Omental fat pad (tissue), 1 donor: ENCODE measurements at regions not wholly inside any gene's neighbourhood (a gene's known extent, or its start where the extent isn't known, plus 50 kb on each side); places are given as distances from the start of the nearest gene placed in this dataset.
A peak's percentile ranks its signal among the peaks of the same experiment; 100 is the strongest.
"Not testable (repeated sequence)": the region's sequence is repeated elsewhere in the genome, so short reads cannot be mapped to it uniquely, and the experiment has no call there.

Experiments used
- ATAC-seq: fragments of 150-250 bp; one replicate; pipeline ENCODE4 v1.9.1; 2016; ENCODE audit warnings: mild to moderate bottlenecking, moderate library complexity; ENCODE audit not compliant: low FRiP score
- DNase-seq: peaks from one replicate; pipeline ENCODE4 v3.0.0-alpha.2; 2019; ENCODE audit warnings: low spot score

DNA sequence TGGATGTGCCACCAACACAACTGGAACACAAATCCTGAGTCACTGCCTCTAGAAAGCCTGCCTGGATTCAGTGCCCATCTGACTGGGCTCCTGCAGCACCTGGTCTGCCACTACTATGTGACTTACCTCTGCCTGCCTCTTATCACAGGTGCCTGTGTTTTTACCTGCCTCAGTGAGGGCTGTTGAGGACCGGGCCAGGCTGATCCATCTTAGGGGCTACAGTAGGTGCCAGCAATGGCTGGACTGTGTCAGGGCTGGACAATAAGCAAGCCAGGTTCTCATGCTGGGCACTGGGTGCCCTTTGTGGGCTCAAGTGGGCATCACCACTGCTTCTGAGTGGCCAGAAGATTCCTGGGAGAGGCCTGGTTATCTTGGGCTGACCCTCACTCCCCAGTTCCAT is 948.6 kb upstream of the TPTE start:
- not testable (repeated sequence) for DNase-seq, ATAC-seq

GRCh38 chr21:9573528-9573927 is 947.9 kb upstream of the TPTE start:
- not testable (repeated sequence) for ATAC-seq, DNase-seq

DNA sequence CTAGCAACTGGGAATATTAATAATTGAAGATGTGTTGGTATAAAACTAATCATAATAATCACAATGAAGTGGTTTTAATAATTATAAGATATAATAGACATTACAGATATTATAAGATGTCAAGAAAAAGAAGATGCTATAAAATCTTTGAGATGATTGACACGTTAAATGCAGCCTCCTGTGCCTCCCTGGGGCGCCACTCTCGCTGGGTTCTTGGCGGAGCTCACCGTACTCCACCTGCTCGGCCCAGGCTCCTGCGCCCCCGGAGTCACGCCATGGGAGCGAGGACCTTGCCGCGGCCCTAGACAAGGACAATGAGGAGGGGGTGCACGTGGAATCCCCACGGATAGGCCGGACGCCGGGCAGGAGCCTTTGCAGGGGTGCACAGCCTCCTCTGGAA is 942.1 kb upstream of the TPTE start:
- ATAC-seq, result not testable (repeated sequence)

DNA sequence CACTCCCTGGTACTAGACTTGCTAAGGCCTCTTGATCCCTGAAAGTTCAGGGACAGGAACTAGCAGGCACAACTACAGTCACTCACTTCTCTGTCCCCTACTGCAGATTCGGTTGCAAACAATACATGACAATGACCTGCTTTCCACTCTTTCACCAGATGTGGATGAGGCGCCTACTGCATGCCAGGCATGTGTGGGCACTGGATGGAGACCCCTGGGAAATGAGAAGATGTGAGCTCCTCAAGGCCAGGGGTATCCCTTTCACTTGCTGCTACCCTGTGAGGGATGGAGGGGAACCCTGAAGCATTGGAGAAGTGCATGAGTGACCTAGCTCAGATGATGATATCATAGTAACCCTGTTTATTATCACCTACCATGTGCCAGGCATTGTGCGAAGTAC is 933.4 kb upstream of the TPTE start:
- not testable (repeated sequence) for DNase-seq, ATAC-seq

More for the DNA sequence above, 942.1 kb upstream of the TPTE start:
- DNase-seq, result not testable (repeated sequence)

GRCh38 chr21:9592591-9592990 is 928.8 kb upstream of the TPTE start:
- not testable (repeated sequence) for DNase-seq, ATAC-seq

GRCh38 chr21:9593646-9594045 is 927.7 kb upstream of the TPTE start:
- DNase-seq, ATAC-seq: not testable (repeated sequence)

DNA sequence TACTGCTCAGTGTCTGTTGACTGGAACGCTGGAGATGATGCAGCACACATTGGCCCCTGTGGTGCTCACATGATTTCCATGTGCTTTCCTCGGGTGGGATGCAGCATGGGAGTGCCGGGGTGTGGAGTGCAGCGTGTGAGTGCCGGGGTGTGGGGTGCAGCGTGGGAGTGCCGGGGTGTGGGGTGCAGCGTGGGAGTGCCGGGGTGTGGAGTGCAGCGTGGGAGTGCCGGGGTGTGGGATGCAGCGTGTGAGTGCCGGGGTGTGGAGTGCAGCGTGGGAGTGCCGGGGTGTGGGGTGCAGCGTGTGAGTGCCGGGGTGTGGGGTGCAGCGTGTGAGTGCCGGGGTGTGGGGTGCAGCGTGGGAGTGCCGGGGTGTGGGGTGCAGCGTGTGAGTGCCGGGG is 907.4 kb upstream of the TPTE start:
- ATAC-seq, DNase-seq: not testable (repeated sequence)

DNA sequence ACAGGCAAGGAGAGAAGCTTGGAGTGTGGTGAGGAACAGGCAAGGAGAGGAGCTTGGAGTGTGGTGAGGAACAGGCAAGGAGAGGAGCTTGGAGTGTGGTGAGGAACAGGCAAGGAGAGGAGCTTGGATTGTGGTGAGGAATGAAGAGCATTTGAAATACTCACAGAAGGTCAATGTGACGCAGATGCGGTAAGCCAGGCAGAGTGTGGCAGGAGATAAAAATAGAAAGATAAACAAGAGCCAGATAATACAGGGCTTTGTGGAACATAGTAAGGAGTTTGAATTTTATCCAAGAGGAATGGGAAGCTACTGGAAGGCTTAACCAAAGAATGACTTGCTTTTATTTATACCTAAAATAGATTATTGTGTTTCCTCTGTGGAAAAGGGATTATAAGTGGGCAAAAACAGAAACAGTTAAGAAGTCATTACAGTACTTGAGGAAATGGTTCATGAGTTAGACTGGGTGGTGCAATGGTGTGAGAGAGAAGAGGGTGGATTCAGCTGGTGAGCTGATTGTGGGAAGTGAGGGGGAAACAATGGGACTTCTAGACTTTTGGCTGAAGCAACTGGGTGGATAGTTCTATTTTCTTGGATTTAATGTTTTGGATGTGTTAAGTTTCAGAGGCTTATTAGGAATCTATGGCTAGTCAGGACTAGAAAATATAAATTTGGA is 900.1 kb upstream of the TPTE start:
- not testable (repeated sequence) for ATAC-seq, DNase-seq

DNA sequence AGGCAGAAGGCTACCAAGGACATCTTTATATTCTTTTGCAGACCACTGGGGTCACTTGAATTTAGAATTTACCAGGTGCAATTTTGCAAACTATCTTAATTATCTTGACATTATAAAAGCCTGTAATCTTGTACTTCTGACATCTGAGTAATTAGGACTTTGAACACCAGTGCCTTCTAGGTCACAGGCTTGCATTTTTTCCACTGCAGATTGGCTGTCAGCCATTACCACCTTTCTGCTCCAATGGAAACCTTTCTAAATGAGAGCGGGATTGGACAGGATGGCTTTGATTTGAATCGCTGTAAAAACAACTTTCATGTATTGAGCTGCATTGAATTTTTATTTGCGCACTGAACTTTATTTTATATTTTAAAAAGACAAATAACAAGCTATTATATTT is 893.3 kb upstream of the TPTE start:
- DNase-seq, ATAC-seq: not testable (repeated sequence)

GRCh38 chr21:9647409-9647808 is 874.0 kb upstream of the TPTE start:
- not testable (repeated sequence) for DNase-seq, ATAC-seq

DNA sequence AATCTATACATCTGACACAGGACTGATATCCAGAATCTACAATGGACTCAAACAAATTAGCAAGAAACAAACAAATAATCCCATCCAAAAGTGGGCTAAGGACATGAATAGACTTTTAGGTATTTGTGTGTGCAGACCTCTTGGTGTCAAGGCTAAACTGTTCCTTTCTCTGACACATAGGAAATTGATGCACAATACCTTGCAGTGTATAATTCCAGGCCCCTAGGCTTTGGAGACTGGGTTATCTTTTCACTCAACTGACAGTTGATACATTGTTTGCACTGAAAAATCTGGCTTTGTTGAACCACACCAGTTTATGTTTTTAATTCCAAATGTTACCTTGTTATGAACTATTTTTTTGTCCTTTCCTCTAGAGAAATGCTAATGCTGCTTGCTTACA is 873.1 kb upstream of the TPTE start:
- not testable (repeated sequence) for ATAC-seq, DNase-seq

GRCh38 chr21:9648947-9649720 is 872.2 kb upstream of the TPTE start:
- not testable (repeated sequence) for DNase-seq, ATAC-seq

DNA sequence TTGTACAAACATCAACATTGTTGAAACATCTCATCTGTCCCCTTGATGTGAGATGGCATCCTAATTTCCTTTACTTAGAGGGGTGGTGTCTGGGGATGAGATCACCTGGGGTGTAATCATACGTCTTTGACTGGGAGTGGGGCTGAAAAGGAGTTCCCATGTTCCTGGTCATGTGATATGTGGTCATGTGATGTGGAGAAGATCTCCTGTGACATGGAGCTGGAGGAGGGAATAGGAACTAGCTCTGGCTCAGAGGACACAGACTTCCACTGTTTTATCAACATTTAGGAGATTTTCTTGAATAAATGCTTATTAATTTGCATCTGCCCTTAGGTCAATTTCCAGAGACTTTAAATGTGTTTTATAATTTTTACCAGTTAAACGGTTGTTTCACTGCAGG is 868.6 kb upstream of the TPTE start:
- DNase-seq, ATAC-seq: not testable (repeated sequence)

- ATAC-seq, DNase-seq: not testable (repeated sequence)
These were observed 866.2 kb upstream of the TPTE start for GRCh38 chr21:9655221-9655620.

- not testable (repeated sequence) for DNase-seq, ATAC-seq
These were observed 864.9 kb upstream of the TPTE start for GRCh38 chr21:9656455-9656854.

- ATAC-seq, result peak; percentile 66
- not testable (repeated sequence) for DNase-seq
These were observed 863.6 kb upstream of the TPTE start for GRCh38 chr21:9657779-9658178.

DNA sequence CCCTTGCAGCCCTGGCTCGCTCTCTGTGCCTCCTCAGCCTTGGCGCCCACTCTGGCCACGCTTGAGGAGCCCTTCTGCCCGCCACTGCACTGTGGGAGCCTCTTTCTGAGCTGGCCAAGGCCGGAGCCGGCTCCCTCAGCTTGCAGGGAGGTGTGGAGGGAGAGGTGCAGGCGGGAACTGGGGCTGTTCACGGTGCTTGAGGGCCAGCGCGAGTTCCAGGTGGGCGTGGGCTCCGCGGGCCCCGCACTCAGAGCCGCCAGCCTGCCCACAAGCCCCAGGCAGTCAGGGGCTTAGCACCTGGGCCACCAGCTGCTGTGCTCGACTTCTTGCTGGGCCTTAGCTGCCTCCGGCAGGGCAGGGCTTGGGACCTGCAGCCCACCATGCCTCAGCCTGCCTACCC is 861.5 kb upstream of the TPTE start:
- not testable (repeated sequence) for DNase-seq, ATAC-seq

GRCh38 chr21:9663914-9664729 is 857.3 kb upstream of the TPTE start:
- not testable (repeated sequence) for DNase-seq, ATAC-seq

DNA sequence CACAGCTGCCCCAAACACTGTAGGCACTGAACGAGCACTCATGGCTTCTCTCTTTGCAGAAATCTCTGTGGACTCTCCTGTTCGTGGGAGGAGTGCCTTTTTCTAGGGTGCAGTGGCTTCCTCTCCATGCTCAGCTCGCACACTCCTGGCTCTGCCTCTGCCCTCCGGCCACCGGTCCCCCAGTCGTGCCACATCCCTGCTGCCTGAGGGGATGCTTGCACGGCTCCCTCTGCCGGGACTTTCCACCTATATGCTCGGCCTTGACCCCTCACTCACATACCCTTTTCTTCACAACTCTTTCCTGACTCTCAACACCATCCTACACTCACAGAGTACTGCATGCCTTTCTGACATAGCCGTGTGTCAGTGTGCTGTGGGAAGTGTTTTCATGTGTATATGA is 845.6 kb upstream of the TPTE start:
- not testable (repeated sequence) for ATAC-seq, DNase-seq

DNA sequence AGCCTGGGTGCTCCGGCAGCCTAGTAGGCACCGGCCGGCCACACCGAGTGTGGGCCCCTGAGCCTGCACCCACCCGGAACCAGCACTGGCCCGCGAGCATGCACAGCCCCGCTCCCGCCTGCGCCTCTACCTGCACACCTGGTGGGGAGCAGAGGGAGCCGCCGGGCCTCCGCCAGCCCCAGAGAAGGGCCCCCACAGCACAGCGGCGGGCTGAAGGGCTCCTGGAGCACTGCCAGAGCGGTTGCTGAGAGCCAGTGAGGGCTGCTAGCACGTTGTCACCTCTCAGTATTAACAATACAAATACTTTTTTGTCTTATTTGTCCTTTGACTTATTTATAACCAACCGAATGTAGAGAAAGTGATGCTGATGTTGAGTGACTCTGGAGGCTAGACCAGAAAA is 842.4 kb upstream of the TPTE start:
- not testable (repeated sequence) for DNase-seq, ATAC-seq
